ENCODE measurements at regions not wholly inside any gene's neighbourhood (a gene's known extent, or its start where the extent isn't known, plus 50 kb on each side); places are given as distances from the start of the nearest gene placed in this dataset.

DNA sequence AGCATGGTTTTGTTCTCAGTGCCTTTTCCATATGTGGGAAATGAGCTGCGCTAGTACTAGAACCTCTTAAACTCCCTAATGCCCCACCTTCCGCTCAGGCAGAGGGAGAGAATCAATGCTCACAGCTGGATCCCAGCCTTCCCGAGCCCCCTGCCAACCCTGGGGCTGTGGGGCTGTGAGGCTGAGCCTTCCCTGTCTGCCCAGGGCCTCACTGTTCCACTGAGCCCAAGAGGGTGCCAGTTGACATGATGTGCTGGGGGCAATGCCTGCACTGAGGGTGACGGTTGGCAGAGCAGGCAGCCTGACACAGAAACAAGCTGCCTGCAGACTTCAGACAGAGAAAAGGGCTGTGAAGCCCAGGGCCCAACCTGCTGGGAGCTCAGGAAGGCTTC is 602.4 kb upstream of the RAB6C start:
- no peak overlapping the region for H3K27ac ChIP-seq
- ATAC-seq (no peak), DNase-seq (no peak)
- H3K9me3 ChIP-seq = no peaks in the 10 kb centered on the region
- H3K36me3 ChIP-seq = no peaks in the 10 kb centered on the region
- no peak overlapping the region for H3K4me3 ChIP-seq
- no peaks in the 10 kb centered on the region for H3K4me1 ChIP-seq
- no peak for TF ChIP-seq POLR2A (IDR thresholded peaks at IDR 0.05)
- TF ChIP-seq, protein P1, sequence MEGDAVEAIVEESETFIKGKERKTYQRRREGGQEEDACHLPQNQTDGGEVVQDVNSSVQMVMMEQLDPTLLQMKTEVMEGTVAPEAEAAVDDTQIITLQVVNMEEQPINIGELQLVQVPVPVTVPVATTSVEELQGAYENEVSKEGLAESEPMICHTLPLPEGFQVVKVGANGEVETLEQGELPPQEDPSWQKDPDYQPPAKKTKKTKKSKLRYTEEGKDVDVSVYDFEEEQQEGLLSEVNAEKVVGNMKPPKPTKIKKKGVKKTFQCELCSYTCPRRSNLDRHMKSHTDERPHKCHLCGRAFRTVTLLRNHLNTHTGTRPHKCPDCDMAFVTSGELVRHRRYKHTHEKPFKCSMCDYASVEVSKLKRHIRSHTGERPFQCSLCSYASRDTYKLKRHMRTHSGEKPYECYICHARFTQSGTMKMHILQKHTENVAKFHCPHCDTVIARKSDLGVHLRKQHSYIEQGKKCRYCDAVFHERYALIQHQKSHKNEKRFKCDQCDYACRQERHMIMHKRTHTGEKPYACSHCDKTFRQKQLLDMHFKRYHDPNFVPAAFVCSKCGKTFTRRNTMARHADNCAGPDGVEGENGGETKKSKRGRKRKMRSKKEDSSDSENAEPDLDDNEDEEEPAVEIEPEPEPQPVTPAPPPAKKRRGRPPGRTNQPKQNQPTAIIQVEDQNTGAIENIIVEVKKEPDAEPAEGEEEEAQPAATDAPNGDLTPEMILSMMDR (IDR thresholded peaks at IDR 0.05 in 4 of 5, conservative IDR thresholded peaks at IDR 0.05 in 1 of 5) = no peak
- H3K27me3 ChIP-seq = no peaks in the 10 kb centered on the region
- intact Hi-C loops (cut with DNase I; ENCODE audit: low total_unique reads) (no loop called here), in situ Hi-C loops (cut with MboI; ENCODE audit: low sequenced_read_pairs in 4 of 4) (no loop called here)

DNA sequence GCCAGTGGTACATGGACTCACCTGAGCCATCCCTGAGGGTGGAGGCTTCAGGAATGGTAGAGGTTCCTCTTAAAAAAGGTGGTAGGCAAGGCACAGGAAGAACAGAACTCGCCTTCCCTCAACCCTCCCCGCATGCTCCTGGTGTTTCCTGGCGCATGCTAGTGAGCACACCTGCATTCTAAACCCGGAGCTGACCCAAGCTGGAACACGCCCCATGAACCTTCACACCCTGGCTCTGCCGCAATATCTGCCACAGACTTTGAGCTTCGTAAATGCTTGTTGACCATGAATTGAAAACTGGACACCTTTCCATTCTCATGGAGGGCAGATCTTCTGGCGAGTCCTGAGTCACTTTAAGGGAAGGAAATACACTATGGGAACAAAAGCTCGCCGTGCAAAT is 601.3 kb upstream of the RAB6C start:
- Histone ChIP-seq H3K27me3 (no peaks in the 10 kb centered on the region), H3K4me3 (no peak overlapping the region), H3K36me3 (no peaks in the 10 kb centered on the region), H3K4me1 (no peaks in the 10 kb centered on the region), H3K9me3 (no peaks in the 10 kb centered on the region), H3K27ac (no peak overlapping the region)
- intact Hi-C loops (cut with DNase I; ENCODE audit: low total_unique reads) = no loop called here
- ATAC-seq = no peak
- no peak for TF ChIP-seq POLR2A (IDR thresholded peaks at IDR 0.05)
- TF ChIP-seq, protein P1 (IDR thresholded peaks at IDR 0.05 in 4 of 5, conservative IDR thresholded peaks at IDR 0.05 in 1 of 5) = no peak
- in situ Hi-C loops (cut with MboI; ENCODE audit: low sequenced_read_pairs in 4 of 4) = no loop called here
- DNase-seq = no peak

DNA sequence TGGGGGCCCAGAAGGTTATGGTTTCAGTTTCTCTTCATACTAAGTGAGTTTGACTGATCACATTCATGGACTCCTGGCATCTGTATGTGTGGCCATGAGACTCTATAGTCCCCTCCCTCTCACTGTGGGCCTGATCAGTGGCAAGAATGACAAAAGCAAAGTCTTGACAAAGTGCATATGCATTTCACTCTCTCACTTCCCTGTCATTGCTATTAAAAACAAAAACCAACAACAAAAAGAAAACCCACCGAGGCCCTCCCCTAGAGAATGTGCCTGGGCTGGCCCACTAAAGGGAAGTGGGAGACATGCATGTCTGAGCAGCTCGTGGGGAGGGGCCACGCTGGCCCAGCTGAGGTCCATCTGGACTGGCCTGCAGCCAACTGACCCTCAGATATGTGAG is 600.1 kb upstream of the RAB6C start:
- no peak for ATAC-seq
- in situ Hi-C loops (cut with MboI; ENCODE audit: low sequenced_read_pairs in 4 of 4) (no loop called here), intact Hi-C loops (cut with DNase I; ENCODE audit: low total_unique reads) (no loop called here)
- Histone ChIP-seq H3K9me3 (no peaks in the 10 kb centered on the region), H3K4me3 (no peak overlapping the region), H3K36me3 (no peaks in the 10 kb centered on the region), H3K4me1 (no peaks in the 10 kb centered on the region), H3K27ac (no peak overlapping the region), H3K27me3 (no peaks in the 10 kb centered on the region)
- TF ChIP-seq POLR2A (IDR thresholded peaks at IDR 0.05) = no peak
- TF ChIP-seq, protein P1 (IDR thresholded peaks at IDR 0.05 in 4 of 5, conservative IDR thresholded peaks at IDR 0.05 in 1 of 5) = no peak
- DNase-seq = no peak

DNA sequence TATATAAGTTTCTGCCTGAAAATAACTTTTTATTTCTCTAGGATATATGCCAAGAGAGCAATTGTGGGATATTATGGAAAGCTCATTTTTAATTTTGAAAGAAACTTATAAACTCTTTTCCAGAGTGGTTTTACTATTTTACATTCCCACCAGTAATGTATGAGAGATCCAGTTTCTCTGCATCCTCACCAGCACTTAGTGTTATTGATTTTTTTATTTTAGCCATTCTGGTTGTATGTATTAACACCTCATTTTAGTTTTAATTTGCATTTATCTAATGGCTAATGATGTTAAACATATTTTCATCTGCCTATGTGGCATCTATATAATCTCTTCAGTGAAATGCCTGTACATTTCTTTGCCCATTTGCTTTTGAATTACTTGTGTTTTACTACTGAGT is 597.7 kb upstream of the RAB6C start:
- TF ChIP-seq, protein P1 (IDR thresholded peaks at IDR 0.05 in 4 of 5, conservative IDR thresholded peaks at IDR 0.05 in 1 of 5) = no peak
- no peak for TF ChIP-seq POLR2A (IDR thresholded peaks at IDR 0.05)
- ATAC-seq = no peak
- Histone ChIP-seq H3K27me3 (no peaks in the 10 kb centered on the region), H3K27ac (no peak overlapping the region), H3K4me1 (no peaks in the 10 kb centered on the region), H3K9me3 (no peaks in the 10 kb centered on the region), H3K4me3 (no peak overlapping the region), H3K36me3 (no peaks in the 10 kb centered on the region)
- intact Hi-C loops (cut with DNase I; ENCODE audit: low total_unique reads) (no loop called here), in situ Hi-C loops (cut with MboI; ENCODE audit: low sequenced_read_pairs in 4 of 4) (no loop called here)
- DNase-seq = no peak

DNA sequence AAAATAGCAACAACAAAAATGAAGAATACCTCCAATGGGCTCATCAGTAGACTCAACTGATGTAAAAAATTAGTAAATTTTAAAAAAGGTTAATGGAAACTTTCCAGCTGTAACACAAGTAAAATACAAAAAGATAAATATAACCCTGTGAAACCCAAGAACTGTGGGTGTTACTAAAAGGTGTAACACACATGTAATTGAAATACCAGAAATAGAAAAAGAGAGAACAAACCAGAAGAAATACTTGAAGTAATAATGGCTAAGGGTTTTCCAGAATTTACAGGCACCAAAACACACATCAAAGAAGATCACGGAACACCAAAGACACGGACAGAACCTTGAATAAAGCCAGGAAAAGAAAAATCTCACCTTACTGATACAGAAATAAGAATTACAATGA is 590.6 kb upstream of the RAB6C start:
- TF ChIP-seq, protein P1 (IDR thresholded peaks at IDR 0.05 in 4 of 5, conservative IDR thresholded peaks at IDR 0.05 in 1 of 5) = no peak
- TF ChIP-seq POLR2A (IDR thresholded peaks at IDR 0.05) = no peak
- H3K4me3 ChIP-seq = no peak overlapping the region
- no peaks in the 10 kb centered on the region for H3K27me3 ChIP-seq
- in situ Hi-C loops (cut with MboI; ENCODE audit: low sequenced_read_pairs in 4 of 4) = no loop called here
- no peaks in the 10 kb centered on the region for H3K9me3 ChIP-seq
- ATAC-seq = no peak
- H3K36me3 ChIP-seq = no peaks in the 10 kb centered on the region
- no peak overlapping the region for H3K27ac ChIP-seq
- intact Hi-C loops (cut with DNase I; ENCODE audit: low total_unique reads) = no loop called here
- DNase-seq = no peak
- no peaks in the 10 kb centered on the region for H3K4me1 ChIP-seq
